Neural cell (in vitro differentiated cells): ENCODE measurements at regions not wholly inside any gene's neighbourhood (a gene's known extent, or its start where the extent isn't known, plus 50 kb on each side); places are given as distances from the start of the nearest gene placed in this dataset.

Source experiments
- H2AFZ ChIP-seq: fragments of 200-600, 300-800 bp; sonication (generic), shearing (Covaris generic); 2 replicates; pipeline ENCODE4 v1.6.0; 2014; ENCODE audit warnings: low read depth, mild to moderate bottlenecking, antibody characterized with exemption, low read length, moderate library complexity
- H3F3A ChIP-seq: fragments of 200-600 bp; shearing (Covaris generic); 2 replicates; pipeline ENCODE4 v1.6.1; 2016; ENCODE audit warnings: mild to moderate bottlenecking, moderate library complexity, mixed read lengths, antibody characterized with exemption, low read length; ENCODE audit not compliant: insufficient read depth, poor library complexity, severe bottlenecking
- H3K27ac ChIP-seq: fragments of 200-600, 300-800 bp; sonication (generic), shearing (Covaris generic); 2 replicates; pipeline ENCODE4 v1.5.1; 2014; ENCODE audit warnings: mild to moderate bottlenecking, low read length, moderate library complexity
- H3K27me3 ChIP-seq: fragments of 300-800, 200-600 bp; sonication (generic), shearing (Covaris generic); 2 replicates; pipeline ENCODE4 v1.6.0; 2014; ENCODE audit warnings: mild to moderate bottlenecking, low read depth, low read length, moderate library complexity; ENCODE audit not compliant: insufficient read depth
- H3K36me3 ChIP-seq: fragments of 300-800, 200-600 bp; sonication (generic), shearing (Covaris generic); 2 replicates; pipeline ENCODE4 v1.5.1; 2014; ENCODE audit warnings: mild to moderate bottlenecking, antibody characterized with exemption, low read length, moderate library complexity; ENCODE audit not compliant: insufficient read depth
- H3K4me2 ChIP-seq: fragments of 300-800, 200-600 bp; sonication (generic), shearing (Covaris generic); 2 replicates; pipeline ENCODE4 v1.6.0; 2014; ENCODE audit warnings: mild to moderate bottlenecking, low read length
- H3K4me3 ChIP-seq: fragments of 300-800, 200-600 bp; sonication (generic), shearing (Covaris generic); 2 replicates; pipeline ENCODE4 v1.5.1; 2014; ENCODE audit warnings: mild to moderate bottlenecking, low read length, moderate library complexity
- H3K79me2 ChIP-seq: fragments of 200-600 bp; shearing (Covaris generic); replicated peaks from 2 replicates; pipeline ENCODE4 v1.6.0; 2014; ENCODE audit warnings: mild to moderate bottlenecking, low read length, moderate library complexity; ENCODE audit not compliant: insufficient read depth
- H3K9ac ChIP-seq: fragments of 300-800, 200-600 bp; sonication (generic), shearing (Covaris generic); 2 replicates; pipeline ENCODE4 v1.6.1; 2016; ENCODE audit warnings: mild to moderate bottlenecking, low read length, mixed read lengths
- H3K9me2 ChIP-seq: fragments of 200-600 bp; shearing (Covaris generic); 2 replicates; pipeline ENCODE4 v1.6.1; 2016; ENCODE audit warnings: mild to moderate bottlenecking, low read length, mixed read lengths; ENCODE audit not compliant: insufficient read depth
- H3K9me3 ChIP-seq: fragments of 200-600, 300-800 bp; sonication (generic), shearing (Covaris generic); 2 replicates; pipeline ENCODE4 v1.6.1; 2016; ENCODE audit warnings: mild to moderate bottlenecking, mixed run types, low read length, moderate library complexity, mixed read lengths
- H4K20me1 ChIP-seq: fragments of 200-600 bp; shearing (Covaris generic); 2 replicates; pipeline ENCODE4 v1.6.1; 2016; ENCODE audit warnings: mild to moderate bottlenecking, mixed run types; ENCODE audit not compliant: insufficient read depth
- EP300 ChIP-seq: fragments of 450-650 bp; conservative IDR thresholded peaks from 2 replicates; pipeline ENCODE4 v1.6.1; 2014; ENCODE audit warnings: antibody characterized with exemption, mild to moderate bottlenecking, moderate library complexity; ENCODE audit not compliant: poor library complexity, severe bottlenecking
- EZH2 ChIP-seq: fragments of 200-600, 300-800 bp; shearing (Covaris generic), sonication (generic); IDR thresholded peaks from 2 replicates; pipeline ENCODE4 v1.6.1; 2014; ENCODE audit warnings: antibody characterized with exemption, low read length, borderline replicate concordance, mild to moderate bottlenecking; ENCODE audit not compliant: insufficient read depth, poor library complexity, severe bottlenecking
- MXI1 ChIP-seq: fragments of 450-650 bp; conservative IDR thresholded peaks from 2 replicates; pipeline ENCODE4 v1.6.1; 2014; ENCODE audit warnings: antibody characterized with exemption, mild to moderate bottlenecking; ENCODE audit not compliant: poor library complexity, severe bottlenecking
- POLR2AphosphoS5 ChIP-seq: IDR thresholded peaks from 2 replicates; pipeline ENCODE4 v1.6.1; 2012
- RAD21 ChIP-seq: fragments of 450-650 bp; conservative IDR thresholded peaks from 2 replicates; pipeline ENCODE4 v1.6.1; 2014; ENCODE audit warnings: antibody characterized with exemption, mild to moderate bottlenecking, moderate library complexity
- SMC3 ChIP-seq: fragments of 450-650 bp; conservative IDR thresholded peaks from 2 replicates; pipeline ENCODE4 v1.6.1; 2014; ENCODE audit warnings: antibody characterized with exemption, mild to moderate bottlenecking, moderate library complexity; ENCODE audit not compliant: poor library complexity
- TAF1 ChIP-seq: IDR thresholded peaks from 2 replicates; pipeline ENCODE4 v1.6.1; 2012; ENCODE audit warnings: low read depth
- TF ChIP-seq, protein P1 (sequence below): fragments of 450-650 bp; IDR thresholded peaks from 2 replicates; pipeline ENCODE4 v1.5.1; 2014; ENCODE audit warnings: antibody characterized with exemption, mild to moderate bottlenecking, moderate library complexity; ENCODE audit not compliant: poor library complexity, severe bottlenecking

DNA sequence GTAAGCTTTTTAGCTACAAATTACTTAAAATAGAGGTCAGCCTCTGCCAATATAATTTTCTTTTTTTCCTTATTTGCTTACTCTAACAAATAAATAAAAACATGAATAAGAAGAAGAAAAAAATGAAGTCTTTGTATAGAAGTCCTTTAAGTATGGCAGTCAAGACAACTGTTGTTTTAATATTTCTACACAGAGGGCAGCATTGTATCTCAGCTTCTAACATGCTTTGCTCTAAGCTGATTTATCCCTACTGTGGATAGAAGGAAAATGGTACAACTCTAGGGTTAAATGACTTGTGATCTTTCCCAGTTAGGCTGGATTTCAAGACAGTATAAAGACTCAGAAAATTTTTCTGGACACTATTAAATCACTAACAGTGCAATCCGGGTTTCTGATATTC, 104.3 kb upstream of the MEIS2 start:
- TF ChIP-seq SMC3: peak; percentile 72
- TF ChIP-seq RAD21: peak; percentile 79
- TF ChIP-seq, protein P1, sequence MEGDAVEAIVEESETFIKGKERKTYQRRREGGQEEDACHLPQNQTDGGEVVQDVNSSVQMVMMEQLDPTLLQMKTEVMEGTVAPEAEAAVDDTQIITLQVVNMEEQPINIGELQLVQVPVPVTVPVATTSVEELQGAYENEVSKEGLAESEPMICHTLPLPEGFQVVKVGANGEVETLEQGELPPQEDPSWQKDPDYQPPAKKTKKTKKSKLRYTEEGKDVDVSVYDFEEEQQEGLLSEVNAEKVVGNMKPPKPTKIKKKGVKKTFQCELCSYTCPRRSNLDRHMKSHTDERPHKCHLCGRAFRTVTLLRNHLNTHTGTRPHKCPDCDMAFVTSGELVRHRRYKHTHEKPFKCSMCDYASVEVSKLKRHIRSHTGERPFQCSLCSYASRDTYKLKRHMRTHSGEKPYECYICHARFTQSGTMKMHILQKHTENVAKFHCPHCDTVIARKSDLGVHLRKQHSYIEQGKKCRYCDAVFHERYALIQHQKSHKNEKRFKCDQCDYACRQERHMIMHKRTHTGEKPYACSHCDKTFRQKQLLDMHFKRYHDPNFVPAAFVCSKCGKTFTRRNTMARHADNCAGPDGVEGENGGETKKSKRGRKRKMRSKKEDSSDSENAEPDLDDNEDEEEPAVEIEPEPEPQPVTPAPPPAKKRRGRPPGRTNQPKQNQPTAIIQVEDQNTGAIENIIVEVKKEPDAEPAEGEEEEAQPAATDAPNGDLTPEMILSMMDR: peak; percentile 69
- no peak for TF ChIP-seq MXI1
- Histone ChIP-seq H2AFZ (no peak overlapping the region), H3K4me2 (no peak overlapping the region), H4K20me1 (no peaks in the 10 kb centered on the region), H3K4me3 (no peak overlapping the region), H3K27me3 (no peaks in the 10 kb centered on the region), H3K36me3 (no peaks in the 10 kb centered on the region), H3K9me3 (no peaks in the 10 kb centered on the region), H3K79me2 (no peaks in the 10 kb centered on the region), H3K9ac (no peak overlapping the region), H3F3A (no peaks in the 10 kb centered on the region), H3K27ac (peak overlapping the region; percentile 23), H3K9me2 (no peaks in the 10 kb centered on the region)

DNA sequence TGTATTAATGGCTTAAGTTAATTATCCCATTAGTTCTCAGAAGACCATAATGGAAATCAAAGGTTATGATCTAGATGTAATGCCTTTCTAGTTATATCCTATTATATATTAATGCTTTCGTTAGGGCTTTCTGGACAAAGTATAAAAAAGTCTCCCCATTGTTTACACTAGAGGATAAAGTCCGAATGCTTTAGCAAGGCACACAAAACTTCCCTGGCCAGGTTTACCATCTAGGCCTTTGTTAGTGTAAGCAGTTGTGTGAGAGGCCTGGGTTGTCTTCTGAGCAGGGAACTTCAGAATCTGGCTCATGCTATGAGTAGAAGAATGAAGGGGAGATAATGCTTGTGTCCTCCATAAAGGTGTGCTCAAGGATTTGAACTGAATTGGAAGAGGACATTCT, 106.3 kb upstream of the MEIS2 start:
- Histone ChIP-seq H4K20me1 (no peaks in the 10 kb centered on the region), H3K27ac (no peak overlapping the region), H3K79me2 (no peaks in the 10 kb centered on the region), H3K4me3 (no peak overlapping the region), H2AFZ (no peak overlapping the region), H3F3A (no peaks in the 10 kb centered on the region), H3K9me3 (no peaks in the 10 kb centered on the region), H3K9ac (no peak overlapping the region), H3K36me3 (no peaks in the 10 kb centered on the region), H3K27me3 (no peaks in the 10 kb centered on the region), H3K4me2 (no peak overlapping the region), H3K9me2 (no peaks in the 10 kb centered on the region)
- TF ChIP-seq MXI1 (no peak), EP300 (no peak), EZH2 (no peak), SMC3 (no peak), POLR2AphosphoS5 (no peak), TAF1 (no peak)
- TF ChIP-seq, protein P1: no peak

DNA sequence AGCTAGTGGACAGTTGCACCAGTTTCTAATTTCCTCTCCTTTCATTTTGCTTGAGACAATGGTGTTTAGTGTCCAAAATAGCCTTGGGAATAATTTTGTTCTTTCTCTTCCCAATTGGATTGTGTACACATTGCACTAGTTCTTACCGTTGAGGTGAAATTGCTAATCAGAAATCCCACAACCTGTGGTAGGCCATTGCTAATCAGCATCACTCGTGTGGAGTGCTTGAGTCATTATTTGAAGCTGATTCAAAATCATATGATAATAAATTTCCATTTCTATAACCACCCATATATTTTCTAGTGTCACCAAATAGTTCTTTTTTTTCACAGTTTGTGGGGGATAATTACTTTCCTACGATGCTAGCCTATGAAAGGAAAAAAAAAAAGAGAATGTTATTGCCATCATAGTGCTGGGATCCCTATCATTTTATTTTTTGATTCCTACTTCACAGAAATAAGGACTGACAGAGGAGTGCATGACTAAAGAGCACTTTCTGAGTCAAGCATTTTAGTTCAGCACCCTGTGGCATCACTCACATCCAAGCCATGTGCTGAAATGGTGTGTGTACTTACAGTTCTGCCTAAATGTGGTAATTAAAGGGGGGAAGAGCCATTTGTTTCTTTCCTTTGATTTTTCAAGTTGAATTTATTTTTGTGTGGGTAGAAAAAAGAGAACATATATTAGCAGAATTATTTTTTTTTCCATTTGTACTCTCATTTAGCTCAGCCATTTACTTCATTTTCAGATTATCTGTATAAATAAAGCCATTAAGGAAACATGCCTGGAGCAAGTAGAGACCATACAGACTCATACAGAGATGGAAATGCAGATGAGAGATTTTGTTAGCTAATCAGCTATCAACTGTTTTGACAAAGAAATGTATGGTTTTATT, 108.0 kb upstream of the MEIS2 start:
- Histone ChIP-seq H4K20me1 (no peaks in the 10 kb centered on the region), H3K27me3 (no peaks in the 10 kb centered on the region), H3K9me2 (no peaks in the 10 kb centered on the region), H2AFZ (no peak overlapping the region), H3K9me3 (no peaks in the 10 kb centered on the region), H3F3A (no peaks in the 10 kb centered on the region), H3K4me2 (no peak overlapping the region), H3K27ac (no peak overlapping the region), H3K36me3 (no peaks in the 10 kb centered on the region), H3K9ac (no peak overlapping the region), H3K79me2 (no peaks in the 10 kb centered on the region), H3K4me3 (no peak overlapping the region)
- TF ChIP-seq RAD21: no peak
- no peak for TF ChIP-seq POLR2AphosphoS5
- no peak for TF ChIP-seq MXI1
- no peak for TF ChIP-seq EP300
